Sigmoid colon (tissue), 4 donors: ENCODE measurements at regions not wholly inside any gene's neighbourhood (a gene's known extent, or its start where the extent isn't known, plus 50 kb on each side); places are given as distances from the start of the nearest gene placed in this dataset.

ENCODE experiments used
- EP300 ChIP-seq, 4 donors: sonication (generic); formaldehyde crosslinking; IDR thresholded peaks; one replicate each; pipeline ENCODE4 v1.6.1; 2017; ENCODE audit warnings: antibody characterized with exemption in 4 of 4
- POLR2A ChIP-seq, 2 donors: fragments of 450-650 bp; IDR thresholded peaks; one replicate each; pipeline ENCODE4 v1.6.1; 2016; ENCODE audit warnings: antibody characterized with exemption in 2 of 2, mild to moderate bottlenecking in 2 of 2, moderate library complexity in 2 of 2
- POLR2AphosphoS5 ChIP-seq, 4 donors: sonication (generic); formaldehyde crosslinking; IDR thresholded peaks; one replicate each; pipeline ENCODE4 v1.6.1; 2017; ENCODE audit warnings: antibody characterized with exemption in 4 of 4
- TF ChIP-seq, protein P1 (sequence below), 4 experiments: fragments of 450-650 bp in 3 of 4; fragments of 200-600 bp in 1 of 4; IDR thresholded peaks; one replicate each; pipeline ENCODE4 v1.5.1; 2016 to 2019; ENCODE audit warnings: antibody characterized with exemption in 4 of 4, mild to moderate bottlenecking in 3 of 4, moderate library complexity in 2 of 4

DNA sequence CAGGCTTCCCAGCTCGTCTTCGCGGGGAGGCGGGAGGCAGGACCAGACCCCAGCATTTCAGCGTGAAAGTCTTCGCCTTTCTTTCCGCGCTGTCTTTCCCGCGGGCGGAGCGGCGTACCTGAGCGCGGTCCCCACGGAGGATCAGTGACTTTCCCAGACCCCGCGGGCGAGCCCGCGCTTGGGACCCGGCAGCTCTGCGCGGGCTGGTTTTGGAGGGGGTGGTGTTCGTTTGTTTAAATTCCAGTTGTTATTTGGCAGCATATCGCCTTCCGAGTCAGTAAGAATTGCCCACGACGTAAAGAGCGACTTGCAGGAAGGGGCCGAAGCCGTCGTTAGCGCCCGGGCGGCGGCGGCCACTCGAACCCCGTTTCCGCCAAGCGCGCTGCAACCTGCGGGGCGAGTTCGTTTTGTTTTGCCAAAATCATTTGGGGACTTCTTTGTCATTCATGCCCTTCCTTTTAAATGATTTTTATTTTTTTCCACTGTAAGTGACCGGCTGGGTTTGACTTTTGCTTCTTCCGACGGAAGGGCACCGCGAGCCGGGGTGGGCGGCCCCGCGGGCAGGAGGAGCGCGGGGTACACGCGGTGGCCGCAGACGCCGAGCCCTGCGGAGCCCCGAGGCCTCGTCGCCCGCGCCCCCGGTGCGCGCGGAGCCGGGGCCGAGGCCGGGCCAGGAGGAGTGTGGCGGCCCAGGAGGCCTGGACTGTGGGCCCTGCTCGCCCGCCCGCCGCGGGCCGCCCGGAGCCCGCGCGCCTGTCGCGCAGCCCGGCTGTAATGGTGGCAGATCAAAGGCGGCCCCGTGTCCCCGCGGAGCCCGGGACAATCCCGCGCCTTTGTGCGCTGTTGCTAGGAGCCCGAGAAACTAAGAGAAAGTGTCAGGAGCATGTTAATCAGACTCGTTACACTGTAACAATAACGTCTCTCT, 75.9 kb downstream of the ZIC5 start:
- TF ChIP-seq, protein P1, sequence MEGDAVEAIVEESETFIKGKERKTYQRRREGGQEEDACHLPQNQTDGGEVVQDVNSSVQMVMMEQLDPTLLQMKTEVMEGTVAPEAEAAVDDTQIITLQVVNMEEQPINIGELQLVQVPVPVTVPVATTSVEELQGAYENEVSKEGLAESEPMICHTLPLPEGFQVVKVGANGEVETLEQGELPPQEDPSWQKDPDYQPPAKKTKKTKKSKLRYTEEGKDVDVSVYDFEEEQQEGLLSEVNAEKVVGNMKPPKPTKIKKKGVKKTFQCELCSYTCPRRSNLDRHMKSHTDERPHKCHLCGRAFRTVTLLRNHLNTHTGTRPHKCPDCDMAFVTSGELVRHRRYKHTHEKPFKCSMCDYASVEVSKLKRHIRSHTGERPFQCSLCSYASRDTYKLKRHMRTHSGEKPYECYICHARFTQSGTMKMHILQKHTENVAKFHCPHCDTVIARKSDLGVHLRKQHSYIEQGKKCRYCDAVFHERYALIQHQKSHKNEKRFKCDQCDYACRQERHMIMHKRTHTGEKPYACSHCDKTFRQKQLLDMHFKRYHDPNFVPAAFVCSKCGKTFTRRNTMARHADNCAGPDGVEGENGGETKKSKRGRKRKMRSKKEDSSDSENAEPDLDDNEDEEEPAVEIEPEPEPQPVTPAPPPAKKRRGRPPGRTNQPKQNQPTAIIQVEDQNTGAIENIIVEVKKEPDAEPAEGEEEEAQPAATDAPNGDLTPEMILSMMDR (IDR thresholded peaks at IDR 0.05) = no peak
- TF ChIP-seq POLR2A (IDR thresholded peaks at IDR 0.05) = no peak
- peak in 1 of 4 donors; percentile 12 for TF ChIP-seq POLR2AphosphoS5 (IDR thresholded peaks at IDR 0.05)
- no peak for TF ChIP-seq EP300 (IDR thresholded peaks at IDR 0.05)
